Natural killer cell treated with Interleukin-12 subunit alpha and Interleukin-12 subunit beta and Interleukin-15 and Interleukin-18, amount 100 ng/mL, for 72 hours (primary cell): ENCODE measurements at regions not wholly inside any gene's neighbourhood (a gene's known extent, or its start where the extent isn't known, plus 50 kb on each side); places are given as distances from the start of the nearest gene placed in this dataset.
"Not testable (repeated sequence)": the region's sequence is repeated elsewhere in the genome, so short reads cannot be mapped to it uniquely, and the experiment has no call there.

ENCODE experiments used
- ATAC-seq, 2 donors: fragments of 150-1000 bp; cut with Tn5 transposase in 1 of 2; sonication (Bioruptor Pico), chemical (Tn5 transposase) in 1 of 2; 2 replicates each; pipeline ENCODE4 v1.10.0; 2021
- DNase-seq: peaks from one replicate; pipeline ENCODE4 v3.0.0; 2022; ENCODE audit warnings: low spot score
- H3K27ac Mint-ChIP-seq, 2 donors: 1 replicate in 1 of 2; 2 replicates in 1 of 2; pipeline ENCODE4 v1.8.0; 2022; ENCODE audit warnings: mixed read lengths in 2 of 2, mild to moderate bottlenecking in 1 of 2, moderate library complexity in 1 of 2
- H3K27me3 Mint-ChIP-seq, 2 donors: 1 replicate in 1 of 2; 2 replicates in 1 of 2; pipeline ENCODE4 v1.8.0; 2022; ENCODE audit warnings: mixed read lengths in 2 of 2
- H3K36me3 Mint-ChIP-seq: one replicate; pipeline ENCODE4 v1.8.0; 2022; ENCODE audit warnings: mixed read lengths
- H3K4me1 Mint-ChIP-seq, 2 donors: 1 replicate in 1 of 2; 2 replicates in 1 of 2; pipeline ENCODE4 v1.8.0; 2022; ENCODE audit warnings: low read depth in 2 of 2, mixed read lengths in 2 of 2, mild to moderate bottlenecking in 1 of 2
- H3K4me3 Mint-ChIP-seq: one replicate; pipeline ENCODE4 v1.8.0; 2022; ENCODE audit warnings: mixed read lengths
- H3K9me3 Mint-ChIP-seq: 2 replicates; pipeline ENCODE4 v1.8.0; 2022; ENCODE audit warnings: mixed read lengths

GRCh38 chr4:96355414-96355813, 515.5 kb downstream of the PDHA2 start:
- Mint-ChIP-seq H3K27me3 (no peaks in the 10 kb centered on the region), H3K27ac (no peak overlapping the region), H3K4me1 (peaks cover 0 to 7% of the 10 kb centered on the region in 2 donors), H3K4me3 (no peak overlapping the region), H3K9me3 (no peaks in the 10 kb centered on the region), H3K36me3 (no peaks in the 10 kb centered on the region)
- no peak for ATAC-seq
- no peak for DNase-seq

GRCh38 chr4:96356591-96357370, 516.9 kb downstream of the PDHA2 start:
- H3K36me3 Mint-ChIP-seq: no peaks in the 10 kb centered on the region
- no peak for ATAC-seq
- H3K27me3 Mint-ChIP-seq: no peaks in the 10 kb centered on the region
- no peak overlapping the region for H3K4me3 Mint-ChIP-seq
- H3K9me3 Mint-ChIP-seq: no peaks in the 10 kb centered on the region
- peaks cover 0 to 7% of the 10 kb centered on the region in 2 donors for H3K4me1 Mint-ChIP-seq
- no peak for DNase-seq
- H3K27ac Mint-ChIP-seq: no peak overlapping the region

GRCh38 chr4:96366632-96367031, 526.7 kb downstream of the PDHA2 start:
- Mint-ChIP-seq H3K4me3 (no peak overlapping the region), H3K27ac (no peak overlapping the region), H3K27me3 (no peaks in the 10 kb centered on the region), H3K4me1 (no peaks in the 10 kb centered on the region), H3K36me3 (peaks cover 5% of the 10 kb centered on the region), H3K9me3 (peaks cover 10% of the 10 kb centered on the region)
- ATAC-seq (no peak), DNase-seq (no peak)

- H3K27ac Mint-ChIP-seq: no peak overlapping the region
- DNase-seq: no peak
- H3K36me3 Mint-ChIP-seq: peaks cover 4% of the 10 kb centered on the region
- H3K4me3 Mint-ChIP-seq: no peak overlapping the region
- no peak for ATAC-seq
- peaks cover 5% of the 10 kb centered on the region for H3K9me3 Mint-ChIP-seq
- H3K4me1 Mint-ChIP-seq: peaks cover 0 to 2% of the 10 kb centered on the region in 2 donors
- H3K27me3 Mint-ChIP-seq: no peaks in the 10 kb centered on the region
Measured at GRCh38 chr4:96375367-96375766, 535.5 kb downstream of the PDHA2 start.

- ATAC-seq: no peak
- Mint-ChIP-seq H3K27ac (no peak overlapping the region), H3K27me3 (no peaks in the 10 kb centered on the region), H3K9me3 (peaks cover 3% of the 10 kb centered on the region), H3K4me1 (peaks cover 0 to 2% of the 10 kb centered on the region in 2 donors), H3K4me3 (no peak overlapping the region), H3K36me3 (no peaks in the 10 kb centered on the region)
- no peak for DNase-seq
Measured at GRCh38 chr4:96379524-96379923, 539.6 kb downstream of the PDHA2 start.

GRCh38 chr4:96380106-96380505, 540.2 kb downstream of the PDHA2 start:
- no peak for ATAC-seq
- no peak for DNase-seq
- no peak overlapping the region for H3K4me3 Mint-ChIP-seq
- no peaks in the 10 kb centered on the region for H3K36me3 Mint-ChIP-seq
- peaks cover 3% of the 10 kb centered on the region for H3K9me3 Mint-ChIP-seq
- peaks cover 0 to 2% of the 10 kb centered on the region in 2 donors for H3K4me1 Mint-ChIP-seq
- no peaks in the 10 kb centered on the region for H3K27me3 Mint-ChIP-seq
- H3K27ac Mint-ChIP-seq: no peak overlapping the region

- H3K4me1 Mint-ChIP-seq: no peaks in the 10 kb centered on the region
Measured at GRCh38 chr4:96383349-96383748, 543.5 kb downstream of the PDHA2 start.

GRCh38 chr4:96389770-96390169, 549.9 kb downstream of the PDHA2 start:
- Mint-ChIP-seq H3K4me3 (no peak overlapping the region), H3K4me1 (no peaks in the 10 kb centered on the region), H3K27ac (no peak overlapping the region), H3K36me3 (no peaks in the 10 kb centered on the region), H3K9me3 (peaks cover 6% of the 10 kb centered on the region), H3K27me3 (no peaks in the 10 kb centered on the region)
- DNase-seq (no peak), ATAC-seq (no peak)

More at GRCh38 chr4:96383349-96383748, 543.5 kb downstream of the PDHA2 start:
- Mint-ChIP-seq H3K36me3 (no peaks in the 10 kb centered on the region), H3K27me3 (no peaks in the 10 kb centered on the region), H3K4me3 (no peak overlapping the region), H3K9me3 (peaks cover 3% of the 10 kb centered on the region), H3K27ac (no peak overlapping the region)
- no peak for DNase-seq
- no peak for ATAC-seq

- Mint-ChIP-seq H3K27me3 (no peaks in the 10 kb centered on the region), H3K4me1 (no peaks in the 10 kb centered on the region), H3K9me3 (peaks cover 6% of the 10 kb centered on the region), H3K36me3 (no peaks in the 10 kb centered on the region), H3K27ac (no peak overlapping the region), H3K4me3 (no peak overlapping the region)
- ATAC-seq (no peak), DNase-seq (no peak)
Measured at GRCh38 chr4:96390404-96390803, 550.5 kb downstream of the PDHA2 start.

- ATAC-seq (no peak), DNase-seq (no peak)
- no peak overlapping the region for H3K4me3 Mint-ChIP-seq
- no peaks in the 10 kb centered on the region for H3K4me1 Mint-ChIP-seq
- H3K36me3 Mint-ChIP-seq: no peaks in the 10 kb centered on the region
- no peaks in the 10 kb centered on the region for H3K27me3 Mint-ChIP-seq
- H3K27ac Mint-ChIP-seq: no peak overlapping the region
- peaks cover 10% of the 10 kb centered on the region for H3K9me3 Mint-ChIP-seq
Measured at GRCh38 chr4:96395747-96396146, 555.9 kb downstream of the PDHA2 start.

- no peaks in the 10 kb centered on the region for H3K27me3 Mint-ChIP-seq
- H3K4me3 Mint-ChIP-seq: no peak overlapping the region
- ATAC-seq (no peak), DNase-seq (no peak)
- H3K4me1 Mint-ChIP-seq: no peaks in the 10 kb centered on the region
- H3K9me3 Mint-ChIP-seq: peaks cover 7% of the 10 kb centered on the region
- H3K36me3 Mint-ChIP-seq: peaks cover 5% of the 10 kb centered on the region
- H3K27ac Mint-ChIP-seq: no peak overlapping the region
Measured at GRCh38 chr4:96406742-96407141, 566.8 kb downstream of the PDHA2 start.

GRCh38 chr4:96407225-96407624, 567.3 kb downstream of the PDHA2 start:
- ATAC-seq (no peak), DNase-seq (no peak)
- Mint-ChIP-seq H3K9me3 (peaks cover 7% of the 10 kb centered on the region), H3K36me3 (peaks cover 5% of the 10 kb centered on the region), H3K4me1 (no peaks in the 10 kb centered on the region), H3K4me3 (no peak overlapping the region), H3K27ac (no peak overlapping the region), H3K27me3 (no peaks in the 10 kb centered on the region)

- no peak for DNase-seq
- Mint-ChIP-seq H3K36me3 (peaks cover 5% of the 10 kb centered on the region), H3K27ac (no peak overlapping the region), H3K4me1 (no peaks in the 10 kb centered on the region), H3K9me3 (peaks cover 7% of the 10 kb centered on the region), H3K4me3 (no peak overlapping the region), H3K27me3 (no peaks in the 10 kb centered on the region)
- no peak for ATAC-seq
Measured at GRCh38 chr4:96407738-96408463, 568.0 kb downstream of the PDHA2 start.

GRCh38 chr4:96414853-96415252, 575.0 kb downstream of the PDHA2 start:
- H3K4me1 Mint-ChIP-seq, H3K4me3 Mint-ChIP-seq, ATAC-seq, DNase-seq, H3K36me3 Mint-ChIP-seq, H3K9me3 Mint-ChIP-seq, H3K27ac Mint-ChIP-seq, H3K27me3 Mint-ChIP-seq: not testable (repeated sequence)
